Effector memory CD4-positive, alpha-beta T cell (primary cell): ENCODE measurements at regions not wholly inside any gene's neighbourhood (a gene's known extent, or its start where the extent isn't known, plus 50 kb on each side); places are given as distances from the start of the nearest gene placed in this dataset.

Source experiments
- DNase-seq, 3 donors: peaks; one replicate each; pipeline ENCODE4 v3.0.0-alpha.2; 2020
- H3K27ac ChIP-seq: 2 replicates; pipeline ENCODE4 v1.7.0; 2013; ENCODE audit warnings: mild to moderate bottlenecking, low read length, moderate library complexity; ENCODE audit not compliant: insufficient read depth, poor library complexity, severe bottlenecking
- H3K27me3 ChIP-seq: replicated peaks from 2 replicates; pipeline ENCODE4 v1.7.0; 2013; ENCODE audit warnings: mild to moderate bottlenecking, low read length; ENCODE audit not compliant: insufficient read depth, control insufficient read depth, poor library complexity, severe bottlenecking
- H3K36me3 ChIP-seq: 2 replicates; pipeline ENCODE4 v1.7.0; 2013; ENCODE audit warnings: mild to moderate bottlenecking, low read length, moderate library complexity; ENCODE audit not compliant: control insufficient read depth, insufficient read depth
- H3K4me1 ChIP-seq: 2 replicates; pipeline ENCODE4 v1.7.0; 2013; ENCODE audit warnings: low read length, mild to moderate bottlenecking; ENCODE audit not compliant: control insufficient read depth, insufficient read depth, poor library complexity, severe bottlenecking
- H3K4me3 ChIP-seq: 2 replicates; pipeline ENCODE4 v1.7.0; 2013; ENCODE audit warnings: low read length, low read depth, mild to moderate bottlenecking; ENCODE audit not compliant: insufficient read depth, poor library complexity, severe bottlenecking
- H3K9me3 ChIP-seq: 2 replicates; pipeline ENCODE4 v1.7.0; 2013; ENCODE audit warnings: mild to moderate bottlenecking, low read length, moderate library complexity; ENCODE audit not compliant: control insufficient read depth

- no peaks in the 10 kb centered on the region for H3K27me3 ChIP-seq
- H3K9me3 ChIP-seq = no peaks in the 10 kb centered on the region
- no peak overlapping the region for H3K4me3 ChIP-seq
- H3K4me1 ChIP-seq = no peaks in the 10 kb centered on the region
- no peak for DNase-seq
- no peak overlapping the region for H3K27ac ChIP-seq
- no peaks in the 10 kb centered on the region for H3K36me3 ChIP-seq
Observed at GRCh38 chr4:57628004-57628403, 517.8 kb upstream of the IGFBP7 start.

- no peak overlapping the region for H3K27ac ChIP-seq
- H3K4me3 ChIP-seq = no peak overlapping the region
- H3K9me3 ChIP-seq = no peaks in the 10 kb centered on the region
- no peaks in the 10 kb centered on the region for H3K36me3 ChIP-seq
- H3K27me3 ChIP-seq = no peaks in the 10 kb centered on the region
- DNase-seq = no peak
- H3K4me1 ChIP-seq = no peaks in the 10 kb centered on the region
Observed at GRCh38 chr4:57614257-57614932, 504.2 kb upstream of the IGFBP7 start.

GRCh38 chr4:57612279-57612678 is 502.1 kb upstream of the IGFBP7 start:
- Histone ChIP-seq H3K4me3 (no peak overlapping the region), H3K36me3 (no peaks in the 10 kb centered on the region), H3K4me1 (no peaks in the 10 kb centered on the region), H3K27me3 (no peaks in the 10 kb centered on the region), H3K27ac (no peak overlapping the region), H3K9me3 (no peaks in the 10 kb centered on the region)
- no peak for DNase-seq

GRCh38 chr4:57607566-57608180 is 497.5 kb upstream of the IGFBP7 start:
- Histone ChIP-seq H3K9me3 (no peaks in the 10 kb centered on the region), H3K27ac (no peak overlapping the region), H3K4me3 (no peak overlapping the region), H3K36me3 (no peaks in the 10 kb centered on the region), H3K4me1 (no peaks in the 10 kb centered on the region), H3K27me3 (no peaks in the 10 kb centered on the region)
- DNase-seq = no peak

- no peak overlapping the region for H3K27ac ChIP-seq
- no peaks in the 10 kb centered on the region for H3K27me3 ChIP-seq
- H3K4me3 ChIP-seq = no peak overlapping the region
- no peaks in the 10 kb centered on the region for H3K4me1 ChIP-seq
- no peaks in the 10 kb centered on the region for H3K9me3 ChIP-seq
- no peaks in the 10 kb centered on the region for H3K36me3 ChIP-seq
- DNase-seq = no peak
Observed at GRCh38 chr4:57605376-57605775, 495.2 kb upstream of the IGFBP7 start.

- Histone ChIP-seq H3K27me3 (no peaks in the 10 kb centered on the region), H3K4me1 (no peaks in the 10 kb centered on the region), H3K4me3 (no peak overlapping the region), H3K27ac (no peak overlapping the region), H3K36me3 (no peaks in the 10 kb centered on the region), H3K9me3 (no peaks in the 10 kb centered on the region)
- DNase-seq = no peak
Observed at GRCh38 chr4:57602141-57602540, 492.0 kb upstream of the IGFBP7 start.

GRCh38 chr4:57591073-57591472 is 480.9 kb upstream of the IGFBP7 start:
- no peaks in the 10 kb centered on the region for H3K9me3 ChIP-seq
- no peak overlapping the region for H3K4me3 ChIP-seq
- no peaks in the 10 kb centered on the region for H3K36me3 ChIP-seq
- no peaks in the 10 kb centered on the region for H3K4me1 ChIP-seq
- no peak for DNase-seq
- no peaks in the 10 kb centered on the region for H3K27me3 ChIP-seq
- no peak overlapping the region for H3K27ac ChIP-seq

GRCh38 chr4:57588557-57588956 is 478.4 kb upstream of the IGFBP7 start:
- no peak overlapping the region for H3K27ac ChIP-seq
- no peak overlapping the region for H3K4me3 ChIP-seq
- H3K9me3 ChIP-seq = no peaks in the 10 kb centered on the region
- H3K4me1 ChIP-seq = no peaks in the 10 kb centered on the region
- H3K36me3 ChIP-seq = no peaks in the 10 kb centered on the region
- H3K27me3 ChIP-seq = no peaks in the 10 kb centered on the region
- DNase-seq = no peak

- Histone ChIP-seq H3K4me1 (no peaks in the 10 kb centered on the region), H3K27me3 (no peaks in the 10 kb centered on the region), H3K4me3 (no peak overlapping the region), H3K27ac (no peak overlapping the region), H3K36me3 (no peaks in the 10 kb centered on the region), H3K9me3 (no peaks in the 10 kb centered on the region)
- no peak for DNase-seq
Observed at GRCh38 chr4:57580710-57581599, 470.8 kb upstream of the IGFBP7 start.

- Histone ChIP-seq H3K4me1 (no peaks in the 10 kb centered on the region), H3K9me3 (no peaks in the 10 kb centered on the region), H3K4me3 (no peak overlapping the region), H3K36me3 (no peaks in the 10 kb centered on the region), H3K27me3 (no peaks in the 10 kb centered on the region), H3K27ac (no peak overlapping the region)
- DNase-seq = no peak
Observed at GRCh38 chr4:57575426-57575825, 465.2 kb upstream of the IGFBP7 start.
